GM23338 (cell line): ENCODE measurements at regions not wholly inside any gene's neighbourhood (a gene's known extent, or its start where the extent isn't known, plus 50 kb on each side); places are given as distances from the start of the nearest gene placed in this dataset.

Experiments
- ATAC-seq: fragments of 200-7000 bp; cut with Tn5 transposase; 3 replicates; pipeline ENCODE4 v1.9.1; 2020
- DNase-seq: peaks from one replicate; pipeline ENCODE4 v3.0.0-alpha.2; 2015; ENCODE audit warnings: low spot score
- H2AFZ ChIP-seq: fragments of 200-600 bp; sonication (generic); 2 replicates; pipeline ENCODE4 v1.8.0; 2016; ENCODE audit warnings: antibody characterized with exemption, mild to moderate bottlenecking, moderate library complexity
- H3F3A ChIP-seq: fragments of 200-600 bp; sonication (generic); replicated peaks from 2 replicates; pipeline ENCODE4 v1.8.0; 2017; ENCODE audit warnings: antibody characterized with exemption, mixed run types, low read depth
- H3K27ac ChIP-seq: fragments of 200-600 bp; sonication (generic); 2 replicates; pipeline ENCODE4 v1.6.1; 2016; ENCODE audit warnings: low read depth
- H3K27me3 ChIP-seq: fragments of 200-600 bp; sonication (generic); 2 replicates; pipeline ENCODE4 v1.8.0; 2016; ENCODE audit warnings: mild to moderate bottlenecking, mixed run types, moderate library complexity; ENCODE audit not compliant: insufficient read depth
- H3K36me3 ChIP-seq: fragments of 200-600 bp; sonication (generic); 2 replicates; pipeline ENCODE4 v1.8.0; 2016; ENCODE audit warnings: mild to moderate bottlenecking; ENCODE audit not compliant: insufficient read depth
- H3K4me1 ChIP-seq: fragments of 200-600 bp; sonication (generic); 2 replicates; pipeline ENCODE4 v1.8.0; 2016; ENCODE audit warnings: mild to moderate bottlenecking, moderate library complexity; ENCODE audit not compliant: insufficient read depth
- H3K4me2 ChIP-seq: fragments of 200-600 bp; sonication (generic); 2 replicates; pipeline ENCODE4 v1.7.1; 2017; ENCODE audit warnings: mixed run types
- H3K4me3 ChIP-seq: fragments of 200-600 bp; sonication (generic); 2 replicates; pipeline ENCODE4 v1.6.1; 2016; ENCODE audit warnings: mixed run types
- H3K79me2 ChIP-seq: fragments of 200-600 bp; sonication (generic); replicated peaks from 2 replicates; pipeline ENCODE4 v1.8.0; 2017; ENCODE audit warnings: mild to moderate bottlenecking; ENCODE audit not compliant: insufficient read depth
- H3K9me2 ChIP-seq: fragments of 200-600 bp; sonication (generic); 2 replicates; pipeline ENCODE4 v1.8.0; 2017; ENCODE audit not compliant: insufficient read depth
- H4K20me1 ChIP-seq: fragments of 200-600 bp; sonication (generic); replicated peaks from 2 replicates; pipeline ENCODE4 v1.8.0; 2017; ENCODE audit warnings: mild to moderate bottlenecking; ENCODE audit not compliant: insufficient read depth
- H3K27ac Mint-ChIP-seq: 2 replicates; pipeline ENCODE4 v1.8.0; 2020; ENCODE audit warnings: inconsistent platforms, mild to moderate bottlenecking, moderate library complexity, mixed read lengths
- H3K27me3 Mint-ChIP-seq: 3 replicates; pipeline ENCODE4 v1.8.0; 2022; ENCODE audit warnings: low read depth, mild to moderate bottlenecking, moderate library complexity, mixed read lengths, inconsistent platforms; ENCODE audit not compliant: insufficient read depth, poor library complexity
- H3K36me3 Mint-ChIP-seq: 3 replicates; pipeline ENCODE4 v1.8.0; 2021; ENCODE audit warnings: low read depth, mild to moderate bottlenecking, inconsistent platforms, moderate library complexity, mixed read lengths
- H3K4me1 Mint-ChIP-seq: 3 replicates; pipeline ENCODE4 v1.8.0; 2020; ENCODE audit warnings: mild to moderate bottlenecking, inconsistent platforms, mixed read lengths
- H3K4me3 Mint-ChIP-seq: 3 replicates; pipeline ENCODE4 v1.8.0; 2021; ENCODE audit warnings: moderate library complexity, mild to moderate bottlenecking, inconsistent platforms, mixed read lengths
- H3K9me3 Mint-ChIP-seq: 3 replicates; pipeline ENCODE4 v1.8.0; 2020; ENCODE audit warnings: moderate library complexity, mild to moderate bottlenecking, inconsistent platforms, mixed read lengths
- CREB1 ChIP-seq: fragments of 250-450 bp; sonication (Bioruptor Pico); IDR thresholded peaks from 2 replicates; pipeline ENCODE4 v1.5.0; 2020; ENCODE audit warnings: low read depth, mild to moderate bottlenecking, moderate library complexity
- EZH2 ChIP-seq: fragments of 200-600 bp; sonication (generic); IDR thresholded peaks from one replicate; pipeline ENCODE4 v1.8.0; 2017; ENCODE audit warnings: antibody characterized with exemption, mild to moderate bottlenecking, low read depth; ENCODE audit not compliant: unreplicated experiment
- JUNB ChIP-seq: IDR thresholded peaks from one replicate; pipeline ENCODE4 v1.6.1; 2016; ENCODE audit warnings: antibody characterized with exemption; ENCODE audit not compliant: unreplicated experiment
- ZNF114 ChIP-seq: fragments of 250-450 bp; sonication (Bioruptor Pico); IDR thresholded peaks from 2 replicates; pipeline ENCODE4 v1.5.0; 2020; ENCODE audit warnings: mild to moderate bottlenecking, moderate library complexity
- ZNF331 ChIP-seq: fragments of 250-450 bp; sonication (Bioruptor Pico); IDR thresholded peaks from 2 replicates; pipeline ENCODE4 v1.5.0; 2020; ENCODE audit warnings: low read depth, mild to moderate bottlenecking, moderate library complexity
- TF ChIP-seq, protein P1 (sequence below): IDR thresholded peaks from 2 replicates; pipeline ENCODE4 v1.6.1; 2016; ENCODE audit warnings: antibody characterized with exemption
- TF ChIP-seq, protein P2 (sequence below): IDR thresholded peaks from one replicate; pipeline ENCODE4 v1.6.1; 2018; ENCODE audit warnings: antibody characterized with exemption; ENCODE audit not compliant: unreplicated experiment
- TF ChIP-seq, protein P3 (sequence below), 2 experiments: fragments of 200-600 bp in 1 of 2; sonication (generic) in 1 of 2; conservative IDR thresholded peaks; 2 replicates each; pipeline versions ENCODE4 v1.5.1 to v1.6.1; 2016 to 2017; ENCODE audit warnings: antibody characterized with exemption in 2 of 2, low read depth in 2 of 2, mild to moderate bottlenecking in 2 of 2, moderate library complexity in 1 of 2
- TF ChIP-seq, protein P4 (sequence below): fragments of 250-450 bp; sonication (Bioruptor Pico); IDR thresholded peaks from 2 replicates; pipeline ENCODE4 v1.5.0; 2020; ENCODE audit warnings: mild to moderate bottlenecking, moderate library complexity

DNA sequence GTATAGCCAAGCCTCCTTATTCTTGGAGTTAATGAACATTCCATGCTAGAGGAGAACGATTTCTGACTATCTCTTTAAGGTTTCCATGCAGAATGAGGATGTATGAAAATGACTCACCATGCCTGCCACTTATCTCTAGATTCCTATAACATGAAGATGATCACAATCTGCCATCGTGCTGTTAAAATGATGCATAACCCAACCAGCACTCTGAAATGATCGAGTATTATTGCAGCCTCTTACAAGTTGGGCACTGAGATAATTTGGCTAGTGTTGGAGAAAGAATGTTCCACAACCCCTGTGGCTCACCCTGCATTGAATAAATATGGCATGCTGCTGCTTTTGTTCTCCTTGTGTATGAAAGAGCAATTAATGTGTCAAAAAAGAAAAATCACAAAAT lies 1143.6 kb upstream of the WWC1 start (continued):
- no peak for TF ChIP-seq ZNF331
- no peak for TF ChIP-seq ZNF114 (CRISPR knock-in tag)
- no peak for TF ChIP-seq EZH2
- TF ChIP-seq, protein P1, sequence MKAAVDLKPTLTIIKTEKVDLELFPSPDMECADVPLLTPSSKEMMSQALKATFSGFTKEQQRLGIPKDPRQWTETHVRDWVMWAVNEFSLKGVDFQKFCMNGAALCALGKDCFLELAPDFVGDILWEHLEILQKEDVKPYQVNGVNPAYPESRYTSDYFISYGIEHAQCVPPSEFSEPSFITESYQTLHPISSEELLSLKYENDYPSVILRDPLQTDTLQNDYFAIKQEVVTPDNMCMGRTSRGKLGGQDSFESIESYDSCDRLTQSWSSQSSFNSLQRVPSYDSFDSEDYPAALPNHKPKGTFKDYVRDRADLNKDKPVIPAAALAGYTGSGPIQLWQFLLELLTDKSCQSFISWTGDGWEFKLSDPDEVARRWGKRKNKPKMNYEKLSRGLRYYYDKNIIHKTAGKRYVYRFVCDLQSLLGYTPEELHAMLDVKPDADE, result no peak
- TF ChIP-seq, protein P2, sequence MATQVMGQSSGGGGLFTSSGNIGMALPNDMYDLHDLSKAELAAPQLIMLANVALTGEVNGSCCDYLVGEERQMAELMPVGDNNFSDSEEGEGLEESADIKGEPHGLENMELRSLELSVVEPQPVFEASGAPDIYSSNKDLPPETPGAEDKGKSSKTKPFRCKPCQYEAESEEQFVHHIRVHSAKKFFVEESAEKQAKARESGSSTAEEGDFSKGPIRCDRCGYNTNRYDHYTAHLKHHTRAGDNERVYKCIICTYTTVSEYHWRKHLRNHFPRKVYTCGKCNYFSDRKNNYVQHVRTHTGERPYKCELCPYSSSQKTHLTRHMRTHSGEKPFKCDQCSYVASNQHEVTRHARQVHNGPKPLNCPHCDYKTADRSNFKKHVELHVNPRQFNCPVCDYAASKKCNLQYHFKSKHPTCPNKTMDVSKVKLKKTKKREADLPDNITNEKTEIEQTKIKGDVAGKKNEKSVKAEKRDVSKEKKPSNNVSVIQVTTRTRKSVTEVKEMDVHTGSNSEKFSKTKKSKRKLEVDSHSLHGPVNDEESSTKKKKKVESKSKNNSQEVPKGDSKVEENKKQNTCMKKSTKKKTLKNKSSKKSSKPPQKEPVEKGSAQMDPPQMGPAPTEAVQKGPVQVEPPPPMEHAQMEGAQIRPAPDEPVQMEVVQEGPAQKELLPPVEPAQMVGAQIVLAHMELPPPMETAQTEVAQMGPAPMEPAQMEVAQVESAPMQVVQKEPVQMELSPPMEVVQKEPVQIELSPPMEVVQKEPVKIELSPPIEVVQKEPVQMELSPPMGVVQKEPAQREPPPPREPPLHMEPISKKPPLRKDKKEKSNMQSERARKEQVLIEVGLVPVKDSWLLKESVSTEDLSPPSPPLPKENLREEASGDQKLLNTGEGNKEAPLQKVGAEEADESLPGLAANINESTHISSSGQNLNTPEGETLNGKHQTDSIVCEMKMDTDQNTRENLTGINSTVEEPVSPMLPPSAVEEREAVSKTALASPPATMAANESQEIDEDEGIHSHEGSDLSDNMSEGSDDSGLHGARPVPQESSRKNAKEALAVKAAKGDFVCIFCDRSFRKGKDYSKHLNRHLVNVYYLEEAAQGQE, result no peak
- TF ChIP-seq, protein P3, sequence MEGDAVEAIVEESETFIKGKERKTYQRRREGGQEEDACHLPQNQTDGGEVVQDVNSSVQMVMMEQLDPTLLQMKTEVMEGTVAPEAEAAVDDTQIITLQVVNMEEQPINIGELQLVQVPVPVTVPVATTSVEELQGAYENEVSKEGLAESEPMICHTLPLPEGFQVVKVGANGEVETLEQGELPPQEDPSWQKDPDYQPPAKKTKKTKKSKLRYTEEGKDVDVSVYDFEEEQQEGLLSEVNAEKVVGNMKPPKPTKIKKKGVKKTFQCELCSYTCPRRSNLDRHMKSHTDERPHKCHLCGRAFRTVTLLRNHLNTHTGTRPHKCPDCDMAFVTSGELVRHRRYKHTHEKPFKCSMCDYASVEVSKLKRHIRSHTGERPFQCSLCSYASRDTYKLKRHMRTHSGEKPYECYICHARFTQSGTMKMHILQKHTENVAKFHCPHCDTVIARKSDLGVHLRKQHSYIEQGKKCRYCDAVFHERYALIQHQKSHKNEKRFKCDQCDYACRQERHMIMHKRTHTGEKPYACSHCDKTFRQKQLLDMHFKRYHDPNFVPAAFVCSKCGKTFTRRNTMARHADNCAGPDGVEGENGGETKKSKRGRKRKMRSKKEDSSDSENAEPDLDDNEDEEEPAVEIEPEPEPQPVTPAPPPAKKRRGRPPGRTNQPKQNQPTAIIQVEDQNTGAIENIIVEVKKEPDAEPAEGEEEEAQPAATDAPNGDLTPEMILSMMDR (conservative IDR thresholded peaks at IDR 0.05; ENCODE audit: low read depth in 2 of 2), result no peak

DNA sequence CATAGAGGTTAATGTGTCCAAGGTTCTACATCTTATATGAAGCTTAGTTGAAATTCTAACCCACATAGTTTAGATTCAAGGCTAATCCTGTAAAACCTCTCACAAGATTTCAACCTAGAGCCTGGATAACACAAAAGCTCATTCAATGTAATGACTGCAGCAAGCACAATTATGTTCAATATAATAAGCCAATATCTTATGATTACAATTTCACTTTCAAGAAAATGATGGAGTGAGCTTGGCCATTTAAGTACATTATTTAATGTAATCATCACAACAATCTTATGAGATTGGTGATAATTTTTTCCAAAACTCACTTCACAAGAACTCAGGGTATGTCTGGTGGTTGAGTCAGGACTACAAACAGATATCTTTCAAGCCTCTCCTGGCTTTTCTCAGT lies 1140.8 kb upstream of the WWC1 start:
- no peak overlapping the region for H2AFZ ChIP-seq
- H3K27me3 ChIP-seq, result no peaks in the 10 kb centered on the region
- H4K20me1 ChIP-seq, result no peaks in the 10 kb centered on the region
- H3K27ac Mint-ChIP-seq, result no peak overlapping the region
- no peaks in the 10 kb centered on the region for H3K36me3 Mint-ChIP-seq
- DNase-seq, result no peak
- H3K9me2 ChIP-seq, result no peaks in the 10 kb centered on the region
- H3K36me3 ChIP-seq, result no peaks in the 10 kb centered on the region
- no peaks in the 10 kb centered on the region for H3K79me2 ChIP-seq
- no peak overlapping the region for H3K4me3 Mint-ChIP-seq
- H3K4me1 Mint-ChIP-seq, result peaks cover 9% of the 10 kb centered on the region; the same call in 2 of the 3 replicates
- H3K27me3 Mint-ChIP-seq, result no peaks in the 10 kb centered on the region
- no peaks in the 10 kb centered on the region for H3F3A ChIP-seq
- H3K9me3 Mint-ChIP-seq, result no peaks in the 10 kb centered on the region
- no peak overlapping the region for H3K27ac ChIP-seq
- peaks cover 9% of the 10 kb centered on the region for H3K4me1 ChIP-seq
- H3K4me2 ChIP-seq, result no peak overlapping the region
- no peak overlapping the region for H3K4me3 ChIP-seq
- ATAC-seq, result no peak
- no peak for TF ChIP-seq JUNB
- TF ChIP-seq, protein P2, result no peak
- TF ChIP-seq ZNF114 (CRISPR knock-in tag), result no peak
- TF ChIP-seq, protein P4, sequence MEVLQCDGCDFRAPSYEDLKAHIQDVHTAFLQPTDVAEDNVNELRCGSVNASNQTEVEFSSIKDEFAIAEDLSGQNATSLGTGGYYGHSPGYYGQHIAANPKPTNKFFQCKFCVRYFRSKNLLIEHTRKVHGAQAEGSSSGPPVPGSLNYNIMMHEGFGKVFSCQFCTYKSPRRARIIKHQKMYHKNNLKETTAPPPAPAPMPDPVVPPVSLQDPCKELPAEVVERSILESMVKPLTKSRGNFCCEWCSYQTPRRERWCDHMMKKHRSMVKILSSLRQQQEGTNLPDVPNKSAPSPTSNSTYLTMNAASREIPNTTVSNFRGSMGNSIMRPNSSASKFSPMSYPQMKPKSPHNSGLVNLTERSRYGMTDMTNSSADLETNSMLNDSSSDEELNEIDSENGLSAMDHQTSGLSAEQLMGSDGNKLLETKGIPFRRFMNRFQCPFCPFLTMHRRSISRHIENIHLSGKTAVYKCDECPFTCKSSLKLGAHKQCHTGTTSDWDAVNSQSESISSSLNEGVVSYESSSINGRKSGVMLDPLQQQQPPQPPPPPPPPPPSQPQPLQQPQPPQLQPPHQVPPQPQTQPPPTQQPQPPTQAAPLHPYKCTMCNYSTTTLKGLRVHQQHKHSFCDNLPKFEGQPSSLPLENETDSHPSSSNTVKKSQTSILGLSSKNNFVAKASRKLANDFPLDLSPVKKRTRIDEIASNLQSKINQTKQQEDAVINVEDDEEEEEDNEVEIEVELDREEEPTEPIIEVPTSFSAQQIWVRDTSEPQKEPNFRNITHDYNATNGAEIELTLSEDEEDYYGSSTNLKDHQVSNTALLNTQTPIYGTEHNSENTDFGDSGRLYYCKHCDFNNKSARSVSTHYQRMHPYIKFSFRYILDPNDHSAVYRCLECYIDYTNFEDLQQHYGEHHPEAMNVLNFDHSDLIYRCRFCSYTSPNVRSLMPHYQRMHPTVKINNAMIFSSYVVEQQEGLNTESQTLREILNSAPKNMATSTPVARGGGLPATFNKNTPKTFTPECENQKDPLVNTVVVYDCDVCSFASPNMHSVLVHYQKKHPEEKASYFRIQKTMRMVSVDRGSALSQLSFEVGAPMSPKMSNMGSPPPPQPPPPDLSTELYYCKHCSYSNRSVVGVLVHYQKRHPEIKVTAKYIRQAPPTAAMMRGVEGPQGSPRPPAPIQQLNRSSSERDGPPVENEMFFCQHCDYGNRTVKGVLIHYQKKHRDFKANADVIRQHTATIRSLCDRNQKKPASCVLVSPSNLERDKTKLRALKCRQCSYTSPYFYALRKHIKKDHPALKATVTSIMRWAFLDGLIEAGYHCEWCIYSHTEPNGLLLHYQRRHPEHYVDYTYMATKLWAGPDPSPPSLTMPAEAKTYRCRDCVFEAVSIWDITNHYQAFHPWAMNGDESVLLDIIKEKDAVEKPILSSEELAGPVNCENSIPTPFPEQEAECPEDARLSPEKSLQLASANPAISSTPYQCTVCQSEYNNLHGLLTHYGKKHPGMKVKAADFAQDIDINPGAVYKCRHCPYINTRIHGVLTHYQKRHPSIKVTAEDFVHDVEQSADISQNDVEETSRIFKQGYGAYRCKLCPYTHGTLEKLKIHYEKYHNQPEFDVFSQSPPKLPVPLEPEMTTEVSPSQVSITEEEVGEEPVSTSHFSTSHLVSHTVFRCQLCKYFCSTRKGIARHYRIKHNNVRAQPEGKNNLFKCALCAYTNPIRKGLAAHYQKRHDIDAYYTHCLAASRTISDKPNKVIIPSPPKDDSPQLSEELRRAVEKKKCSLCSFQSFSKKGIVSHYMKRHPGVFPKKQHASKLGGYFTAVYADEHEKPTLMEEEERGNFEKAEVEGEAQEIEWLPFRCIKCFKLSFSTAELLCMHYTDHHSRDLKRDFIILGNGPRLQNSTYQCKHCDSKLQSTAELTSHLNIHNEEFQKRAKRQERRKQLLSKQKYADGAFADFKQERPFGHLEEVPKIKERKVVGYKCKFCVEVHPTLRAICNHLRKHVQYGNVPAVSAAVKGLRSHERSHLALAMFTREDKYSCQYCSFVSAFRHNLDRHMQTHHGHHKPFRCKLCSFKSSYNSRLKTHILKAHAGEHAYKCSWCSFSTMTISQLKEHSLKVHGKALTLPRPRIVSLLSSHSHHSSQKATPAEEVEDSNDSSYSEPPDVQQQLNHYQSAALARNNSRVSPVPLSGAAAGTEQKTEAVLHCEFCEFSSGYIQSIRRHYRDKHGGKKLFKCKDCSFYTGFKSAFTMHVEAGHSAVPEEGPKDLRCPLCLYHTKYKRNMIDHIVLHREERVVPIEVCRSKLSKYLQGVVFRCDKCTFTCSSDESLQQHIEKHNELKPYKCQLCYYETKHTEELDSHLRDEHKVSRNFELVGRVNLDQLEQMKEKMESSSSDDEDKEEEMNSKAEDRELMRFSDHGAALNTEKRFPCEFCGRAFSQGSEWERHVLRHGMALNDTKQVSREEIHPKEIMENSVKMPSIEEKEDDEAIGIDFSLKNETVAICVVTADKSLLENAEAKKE (CRISPR knock-in tag), result no peak
- no peak for TF ChIP-seq EZH2
- TF ChIP-seq CREB1, result no peak
